ENCODE measurements at regions not wholly inside any gene's neighbourhood (a gene's known extent, or its start where the extent isn't known, plus 50 kb on each side); places are given as distances from the start of the nearest gene placed in this dataset.

GRCh38 chr20:50335105-50335504 is 144.5 kb downstream of the CEBPB start:
- CTCF ChIA-PET, result interaction anchor here (0.6 to 1.2 kb wide), 6 partner anchors 13 to 547 kb away, joined by 3 to 5 read pairs (median 4); no protein-coding TSS in a partner anchor
- no TSS peak for BruUV-seq (replicated peaks)
- no peak overlapping the region for H3K4me3 Mint-ChIP-seq (ENCODE audit: low read depth, unreplicated experiment)
- TF ChIP-seq, protein P1, sequence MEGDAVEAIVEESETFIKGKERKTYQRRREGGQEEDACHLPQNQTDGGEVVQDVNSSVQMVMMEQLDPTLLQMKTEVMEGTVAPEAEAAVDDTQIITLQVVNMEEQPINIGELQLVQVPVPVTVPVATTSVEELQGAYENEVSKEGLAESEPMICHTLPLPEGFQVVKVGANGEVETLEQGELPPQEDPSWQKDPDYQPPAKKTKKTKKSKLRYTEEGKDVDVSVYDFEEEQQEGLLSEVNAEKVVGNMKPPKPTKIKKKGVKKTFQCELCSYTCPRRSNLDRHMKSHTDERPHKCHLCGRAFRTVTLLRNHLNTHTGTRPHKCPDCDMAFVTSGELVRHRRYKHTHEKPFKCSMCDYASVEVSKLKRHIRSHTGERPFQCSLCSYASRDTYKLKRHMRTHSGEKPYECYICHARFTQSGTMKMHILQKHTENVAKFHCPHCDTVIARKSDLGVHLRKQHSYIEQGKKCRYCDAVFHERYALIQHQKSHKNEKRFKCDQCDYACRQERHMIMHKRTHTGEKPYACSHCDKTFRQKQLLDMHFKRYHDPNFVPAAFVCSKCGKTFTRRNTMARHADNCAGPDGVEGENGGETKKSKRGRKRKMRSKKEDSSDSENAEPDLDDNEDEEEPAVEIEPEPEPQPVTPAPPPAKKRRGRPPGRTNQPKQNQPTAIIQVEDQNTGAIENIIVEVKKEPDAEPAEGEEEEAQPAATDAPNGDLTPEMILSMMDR (IDR thresholded peaks at IDR 0.05; ENCODE audit: unreplicated experiment), result no peak
- H3K9me3 Mint-ChIP-seq (ENCODE audit: low read depth, unreplicated experiment), result no peaks in the 10 kb centered on the region
- intact Hi-C loops (cut with micrococcal nuclease; ENCODE audit: unreplicated experiment), result no loop called here
- H3K4me1 Mint-ChIP-seq (ENCODE audit: low read depth, unreplicated experiment), result peaks cover 41% of the 10 kb centered on the region
- no peak overlapping the region for H3K27ac Mint-ChIP-seq (ENCODE audit: unreplicated experiment)
- H3K36me3 Mint-ChIP-seq (ENCODE audit: insufficient read depth, unreplicated experiment), result peaks cover 5% of the 10 kb centered on the region
- peaks cover 8% of the 10 kb centered on the region for H3K27me3 Mint-ChIP-seq (ENCODE audit: unreplicated experiment)
- peak; percentile 59 for DNase-seq

DNA sequence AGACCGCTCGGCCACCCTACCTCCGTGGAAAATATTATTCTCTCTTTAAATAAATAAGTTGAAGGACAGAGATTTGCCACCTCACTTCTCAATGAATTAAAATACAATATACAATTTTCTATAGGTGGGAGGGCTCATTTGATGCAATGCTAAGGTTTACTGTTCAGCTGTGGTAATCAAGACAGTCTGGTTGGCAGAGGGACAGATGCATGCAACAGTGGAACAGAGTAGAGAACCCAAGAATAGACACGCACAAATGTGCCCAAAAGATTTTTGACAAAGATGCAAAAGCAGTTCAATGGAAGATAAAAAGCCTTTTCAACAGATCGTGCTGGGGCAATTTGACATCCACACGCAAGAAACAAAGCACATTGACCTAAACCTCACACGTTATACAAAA is 145.2 kb downstream of the CEBPB start:
- intact Hi-C loops (cut with micrococcal nuclease; ENCODE audit: unreplicated experiment), result no loop called here
- Mint-ChIP-seq H3K4me1 (ENCODE audit: low read depth, unreplicated experiment) (peaks cover 38% of the 10 kb centered on the region), H3K4me3 (ENCODE audit: low read depth, unreplicated experiment) (no peak overlapping the region), H3K9me3 (ENCODE audit: low read depth, unreplicated experiment) (no peaks in the 10 kb centered on the region), H3K36me3 (ENCODE audit: insufficient read depth, unreplicated experiment) (peaks cover 5% of the 10 kb centered on the region), H3K27ac (ENCODE audit: unreplicated experiment) (no peak overlapping the region), H3K27me3 (ENCODE audit: unreplicated experiment) (no peaks in the 10 kb centered on the region)
- no TSS peak for BruUV-seq (replicated peaks)
- TF ChIP-seq, protein P1 (IDR thresholded peaks at IDR 0.05; ENCODE audit: unreplicated experiment), result no peak
- CTCF ChIA-PET, result interaction anchor here (1.2 kb wide), 1 partner anchor 34 kb away, joined by 3 read pairs; no protein-coding TSS in a partner anchor
- no peak for DNase-seq

DNA sequence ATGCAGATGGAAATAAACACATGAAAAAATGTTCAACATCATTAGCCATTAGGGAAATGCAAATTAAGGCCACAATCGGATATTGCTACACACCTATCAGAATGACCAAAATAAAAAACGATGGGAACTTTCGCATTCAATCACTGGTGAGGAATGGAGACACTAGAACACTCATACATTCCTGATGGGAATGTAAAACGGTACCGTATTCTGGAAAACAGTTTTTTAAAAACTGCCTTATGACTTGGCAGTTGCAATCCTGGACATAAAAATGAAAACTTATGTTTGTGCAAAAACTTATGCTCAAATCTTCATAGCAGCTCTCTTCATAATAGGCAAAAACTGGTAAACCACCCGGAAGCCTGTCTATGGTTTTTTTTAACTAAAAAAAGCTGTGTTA is 146.0 kb downstream of the CEBPB start:
- CTCF ChIA-PET, result no interaction called here
- Mint-ChIP-seq H3K27me3 (ENCODE audit: unreplicated experiment) (no peaks in the 10 kb centered on the region), H3K4me1 (ENCODE audit: low read depth, unreplicated experiment) (peaks cover 30% of the 10 kb centered on the region), H3K4me3 (ENCODE audit: low read depth, unreplicated experiment) (no peak overlapping the region), H3K36me3 (ENCODE audit: insufficient read depth, unreplicated experiment) (peaks cover 5% of the 10 kb centered on the region), H3K27ac (ENCODE audit: unreplicated experiment) (no peak overlapping the region), H3K9me3 (ENCODE audit: low read depth, unreplicated experiment) (no peaks in the 10 kb centered on the region)
- no TSS peak for BruUV-seq (replicated peaks)
- no peak for DNase-seq
- TF ChIP-seq, protein P1 (IDR thresholded peaks at IDR 0.05; ENCODE audit: unreplicated experiment), result no peak
- intact Hi-C loops (cut with micrococcal nuclease; ENCODE audit: unreplicated experiment), result no loop called here

DNA sequence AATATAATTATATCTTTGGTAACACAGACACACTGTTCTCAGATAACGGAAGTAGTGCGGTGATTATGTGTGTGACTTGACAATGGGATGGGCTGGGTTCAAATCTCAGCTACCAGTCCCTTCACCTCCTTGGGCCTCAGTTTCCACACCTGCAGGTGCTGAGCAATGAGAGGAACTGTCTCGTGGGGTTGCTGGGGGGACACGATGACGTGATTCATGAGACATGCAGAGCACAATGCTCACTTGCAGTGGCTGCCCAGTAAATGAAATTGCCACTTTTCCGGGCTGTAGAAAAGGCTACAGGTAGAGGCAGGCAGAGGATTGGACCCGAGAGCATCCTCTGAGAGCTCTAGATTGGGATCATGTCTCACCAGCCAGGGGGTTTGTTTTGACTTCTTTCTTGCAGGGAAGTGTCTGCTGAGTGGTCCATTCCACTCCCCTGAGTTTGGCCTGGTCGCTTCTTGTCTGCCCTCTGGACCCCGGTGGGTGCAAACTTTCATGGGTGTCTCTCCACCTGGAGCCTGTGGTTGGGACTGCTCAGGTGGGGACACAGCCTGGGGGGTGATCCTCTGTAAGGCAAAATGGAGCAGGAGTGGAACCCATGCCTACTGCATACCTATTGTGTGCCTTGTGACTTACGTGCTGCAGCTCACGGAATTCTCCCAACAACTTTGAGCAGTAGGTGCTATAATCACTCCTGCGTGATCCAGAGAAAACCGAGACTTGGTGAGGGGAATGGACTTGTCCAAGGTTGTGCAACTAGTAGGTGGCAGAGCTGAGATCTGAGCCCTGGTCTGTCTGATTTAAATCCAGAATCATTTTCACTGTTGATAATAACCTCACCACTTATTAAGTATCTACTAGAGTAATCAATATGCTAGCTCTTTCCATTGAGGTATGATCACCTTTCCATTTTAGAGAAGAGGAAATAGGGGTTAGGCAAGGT is 147.2 kb downstream of the CEBPB start:
- TF ChIP-seq, protein P1 (IDR thresholded peaks at IDR 0.05; ENCODE audit: unreplicated experiment), result no peak

More for the DNA sequence above, 147.2 kb downstream of the CEBPB start:
- Mint-ChIP-seq H3K27me3 (ENCODE audit: unreplicated experiment) (no peaks in the 10 kb centered on the region), H3K9me3 (ENCODE audit: low read depth, unreplicated experiment) (no peaks in the 10 kb centered on the region), H3K4me3 (ENCODE audit: low read depth, unreplicated experiment) (no peak overlapping the region), H3K27ac (ENCODE audit: unreplicated experiment) (no peak overlapping the region), H3K36me3 (ENCODE audit: insufficient read depth, unreplicated experiment) (peaks cover 5% of the 10 kb centered on the region), H3K4me1 (ENCODE audit: low read depth, unreplicated experiment) (peaks cover 19% of the 10 kb centered on the region)
- intact Hi-C loops (cut with micrococcal nuclease; ENCODE audit: unreplicated experiment), result no loop called here
- CTCF ChIA-PET, result no interaction called here
- no TSS peak for BruUV-seq (replicated peaks)
- DNase-seq, result no peak
